GM23338 (cell line): ENCODE measurements at regions not wholly inside any gene's neighbourhood (a gene's known extent, or its start where the extent isn't known, plus 50 kb on each side); places are given as distances from the start of the nearest gene placed in this dataset.

ENCODE experiments used
- ATAC-seq: fragments of 200-7000 bp; cut with Tn5 transposase; 3 replicates; pipeline ENCODE4 v1.9.1; 2020
- DNase-seq: peaks from one replicate; pipeline ENCODE4 v3.0.0-alpha.2; 2015; ENCODE audit warnings: low spot score
- H2AFZ ChIP-seq: fragments of 200-600 bp; sonication (generic); 2 replicates; pipeline ENCODE4 v1.8.0; 2016; ENCODE audit warnings: antibody characterized with exemption, mild to moderate bottlenecking, moderate library complexity
- H3F3A ChIP-seq: fragments of 200-600 bp; sonication (generic); replicated peaks from 2 replicates; pipeline ENCODE4 v1.8.0; 2017; ENCODE audit warnings: antibody characterized with exemption, mixed run types, low read depth
- H3K27ac ChIP-seq: fragments of 200-600 bp; sonication (generic); 2 replicates; pipeline ENCODE4 v1.6.1; 2016; ENCODE audit warnings: low read depth
- H3K27me3 ChIP-seq: fragments of 200-600 bp; sonication (generic); 2 replicates; pipeline ENCODE4 v1.8.0; 2016; ENCODE audit warnings: mild to moderate bottlenecking, mixed run types, moderate library complexity; ENCODE audit not compliant: insufficient read depth
- H3K36me3 ChIP-seq: fragments of 200-600 bp; sonication (generic); 2 replicates; pipeline ENCODE4 v1.8.0; 2016; ENCODE audit warnings: mild to moderate bottlenecking; ENCODE audit not compliant: insufficient read depth
- H3K4me1 ChIP-seq: fragments of 200-600 bp; sonication (generic); 2 replicates; pipeline ENCODE4 v1.8.0; 2016; ENCODE audit warnings: mild to moderate bottlenecking, moderate library complexity; ENCODE audit not compliant: insufficient read depth
- H3K4me2 ChIP-seq: fragments of 200-600 bp; sonication (generic); 2 replicates; pipeline ENCODE4 v1.7.1; 2017; ENCODE audit warnings: mixed run types
- H3K4me3 ChIP-seq: fragments of 200-600 bp; sonication (generic); 2 replicates; pipeline ENCODE4 v1.6.1; 2016; ENCODE audit warnings: mixed run types
- H3K79me2 ChIP-seq: fragments of 200-600 bp; sonication (generic); replicated peaks from 2 replicates; pipeline ENCODE4 v1.8.0; 2017; ENCODE audit warnings: mild to moderate bottlenecking; ENCODE audit not compliant: insufficient read depth
- H3K9me2 ChIP-seq: fragments of 200-600 bp; sonication (generic); 2 replicates; pipeline ENCODE4 v1.8.0; 2017; ENCODE audit not compliant: insufficient read depth
- H4K20me1 ChIP-seq: fragments of 200-600 bp; sonication (generic); replicated peaks from 2 replicates; pipeline ENCODE4 v1.8.0; 2017; ENCODE audit warnings: mild to moderate bottlenecking; ENCODE audit not compliant: insufficient read depth
- H3K27ac Mint-ChIP-seq: 2 replicates; pipeline ENCODE4 v1.8.0; 2020; ENCODE audit warnings: inconsistent platforms, mild to moderate bottlenecking, moderate library complexity, mixed read lengths
- H3K27me3 Mint-ChIP-seq: 3 replicates; pipeline ENCODE4 v1.8.0; 2022; ENCODE audit warnings: low read depth, mild to moderate bottlenecking, moderate library complexity, mixed read lengths, inconsistent platforms; ENCODE audit not compliant: insufficient read depth, poor library complexity
- H3K36me3 Mint-ChIP-seq: 3 replicates; pipeline ENCODE4 v1.8.0; 2021; ENCODE audit warnings: low read depth, mild to moderate bottlenecking, inconsistent platforms, moderate library complexity, mixed read lengths
- H3K4me1 Mint-ChIP-seq: 3 replicates; pipeline ENCODE4 v1.8.0; 2020; ENCODE audit warnings: mild to moderate bottlenecking, inconsistent platforms, mixed read lengths
- H3K4me3 Mint-ChIP-seq: 3 replicates; pipeline ENCODE4 v1.8.0; 2021; ENCODE audit warnings: moderate library complexity, mild to moderate bottlenecking, inconsistent platforms, mixed read lengths
- H3K9me3 Mint-ChIP-seq: 3 replicates; pipeline ENCODE4 v1.8.0; 2020; ENCODE audit warnings: moderate library complexity, mild to moderate bottlenecking, inconsistent platforms, mixed read lengths
- CREB1 ChIP-seq: fragments of 250-450 bp; sonication (Bioruptor Pico); IDR thresholded peaks from 2 replicates; pipeline ENCODE4 v1.5.0; 2020; ENCODE audit warnings: low read depth, mild to moderate bottlenecking, moderate library complexity
- EZH2 ChIP-seq: fragments of 200-600 bp; sonication (generic); IDR thresholded peaks from one replicate; pipeline ENCODE4 v1.8.0; 2017; ENCODE audit warnings: antibody characterized with exemption, mild to moderate bottlenecking, low read depth; ENCODE audit not compliant: unreplicated experiment
- NANOG ChIP-seq: IDR thresholded peaks from 2 replicates; pipeline ENCODE4 v1.6.1; 2016; ENCODE audit warnings: antibody characterized with exemption, borderline replicate concordance
- STAT1 ChIP-seq: IDR thresholded peaks from one replicate; pipeline ENCODE4 v1.6.1; 2016; ENCODE audit warnings: antibody characterized with exemption; ENCODE audit not compliant: unreplicated experiment
- TF ChIP-seq, protein P1 (sequence below), 2 experiments: fragments of 200-600 bp in 1 of 2; sonication (generic) in 1 of 2; conservative IDR thresholded peaks; 2 replicates each; pipeline versions ENCODE4 v1.5.1 to v1.6.1; 2016 to 2017; ENCODE audit warnings: antibody characterized with exemption in 2 of 2, low read depth in 2 of 2, mild to moderate bottlenecking in 2 of 2, moderate library complexity in 1 of 2
- TF ChIP-seq, protein P2 (sequence below): fragments of 250-450 bp; sonication (Bioruptor Pico); IDR thresholded peaks from 2 replicates; pipeline ENCODE4 v1.5.0; 2020; ENCODE audit warnings: mild to moderate bottlenecking, moderate library complexity

DNA sequence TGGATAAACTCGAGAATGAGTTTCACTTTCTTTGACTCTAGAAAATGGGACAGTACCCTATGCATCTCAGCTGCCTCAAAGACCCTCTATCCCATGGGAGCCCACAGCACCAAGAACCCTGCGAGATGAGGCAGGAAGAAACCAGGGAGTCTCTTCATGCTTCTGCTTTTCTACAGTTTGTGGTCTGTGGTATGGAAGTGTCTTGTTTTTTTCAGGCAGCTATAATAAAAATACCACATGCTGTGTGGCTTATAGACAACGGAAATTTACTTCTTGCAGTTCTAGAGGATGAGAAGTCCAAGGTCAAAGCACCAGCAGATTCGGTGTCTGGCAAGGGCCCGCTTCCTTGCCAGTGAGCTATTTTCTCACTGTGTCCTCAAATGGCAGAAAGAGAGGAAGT, 257.9 kb downstream of the SUCLG1 start:
- ATAC-seq = no peak
- Histone ChIP-seq H3K4me1 (peaks cover 7% of the 10 kb centered on the region), H4K20me1 (no peaks in the 10 kb centered on the region), H3K27ac (no peak overlapping the region), H3K27me3 (no peaks in the 10 kb centered on the region), H3K4me3 (no peak overlapping the region), H2AFZ (no peak overlapping the region), H3K36me3 (no peaks in the 10 kb centered on the region), H3F3A (no peaks in the 10 kb centered on the region), H3K4me2 (no peak overlapping the region), H3K79me2 (no peaks in the 10 kb centered on the region), H3K9me2 (no peaks in the 10 kb centered on the region; the same call in 1 of the 2 replicates)
- H3K9me3 Mint-ChIP-seq = peaks cover 4% of the 10 kb centered on the region; the same call in 1 of the 3 replicates
- H3K4me3 Mint-ChIP-seq = no peak overlapping the region
- DNase-seq = no peak
- H3K4me1 Mint-ChIP-seq = no peaks in the 10 kb centered on the region; the same call in 1 of the 3 replicates
- H3K36me3 Mint-ChIP-seq = no peaks in the 10 kb centered on the region
- H3K27ac Mint-ChIP-seq = no peak overlapping the region
- peaks cover 2% of the 10 kb centered on the region for H3K27me3 Mint-ChIP-seq
- TF ChIP-seq NANOG = no peak
- no peak for TF ChIP-seq EZH2

DNA sequence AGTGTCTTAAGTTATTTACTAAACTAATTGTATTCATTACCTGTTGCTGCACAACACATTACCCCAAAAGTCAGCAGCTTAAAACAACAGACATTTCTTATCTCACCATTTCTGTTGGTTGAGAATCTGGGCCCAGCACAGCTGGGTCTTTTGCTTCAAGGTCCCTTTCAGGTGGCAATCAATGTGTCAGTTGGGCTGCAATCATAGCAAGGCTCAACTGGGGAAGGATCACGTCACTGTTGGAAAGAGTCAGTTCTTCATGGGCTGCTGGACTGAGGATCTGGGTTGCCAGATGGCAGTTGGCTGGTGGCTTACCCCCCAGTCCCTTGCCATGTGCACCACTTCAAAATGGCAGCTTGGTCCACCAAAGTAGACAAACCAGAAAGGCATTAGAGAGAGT, 261.2 kb downstream of the SUCLG1 start:
- Mint-ChIP-seq H3K27ac (no peak overlapping the region; the same call in 1 of the 2 replicates), H3K4me3 (no peak overlapping the region), H3K4me1 (no peaks in the 10 kb centered on the region), H3K9me3 (peaks cover 4% of the 10 kb centered on the region; the same call in 1 of the 3 replicates), H3K27me3 (peaks cover 2% of the 10 kb centered on the region), H3K36me3 (no peaks in the 10 kb centered on the region)
- DNase-seq (no peak), ATAC-seq (no peak)
- Histone ChIP-seq H3K4me2 (no peak overlapping the region), H3F3A (no peaks in the 10 kb centered on the region), H3K9me2 (no peaks in the 10 kb centered on the region; the same call in 1 of the 2 replicates), H3K4me1 (no peaks in the 10 kb centered on the region), H4K20me1 (no peaks in the 10 kb centered on the region), H3K36me3 (no peaks in the 10 kb centered on the region), H3K27ac (no peak overlapping the region), H3K4me3 (no peak overlapping the region), H3K27me3 (no peaks in the 10 kb centered on the region), H3K79me2 (no peaks in the 10 kb centered on the region), H2AFZ (peak overlapping the region; percentile 59; the same call in 1 of the 2 replicates)
- TF ChIP-seq, protein P1, sequence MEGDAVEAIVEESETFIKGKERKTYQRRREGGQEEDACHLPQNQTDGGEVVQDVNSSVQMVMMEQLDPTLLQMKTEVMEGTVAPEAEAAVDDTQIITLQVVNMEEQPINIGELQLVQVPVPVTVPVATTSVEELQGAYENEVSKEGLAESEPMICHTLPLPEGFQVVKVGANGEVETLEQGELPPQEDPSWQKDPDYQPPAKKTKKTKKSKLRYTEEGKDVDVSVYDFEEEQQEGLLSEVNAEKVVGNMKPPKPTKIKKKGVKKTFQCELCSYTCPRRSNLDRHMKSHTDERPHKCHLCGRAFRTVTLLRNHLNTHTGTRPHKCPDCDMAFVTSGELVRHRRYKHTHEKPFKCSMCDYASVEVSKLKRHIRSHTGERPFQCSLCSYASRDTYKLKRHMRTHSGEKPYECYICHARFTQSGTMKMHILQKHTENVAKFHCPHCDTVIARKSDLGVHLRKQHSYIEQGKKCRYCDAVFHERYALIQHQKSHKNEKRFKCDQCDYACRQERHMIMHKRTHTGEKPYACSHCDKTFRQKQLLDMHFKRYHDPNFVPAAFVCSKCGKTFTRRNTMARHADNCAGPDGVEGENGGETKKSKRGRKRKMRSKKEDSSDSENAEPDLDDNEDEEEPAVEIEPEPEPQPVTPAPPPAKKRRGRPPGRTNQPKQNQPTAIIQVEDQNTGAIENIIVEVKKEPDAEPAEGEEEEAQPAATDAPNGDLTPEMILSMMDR (conservative IDR thresholded peaks at IDR 0.05; ENCODE audit: low read depth in 2 of 2) = no peak
- TF ChIP-seq STAT1 (no peak), CREB1 (CRISPR knock-in tag) (no peak)
- TF ChIP-seq, protein P2, sequence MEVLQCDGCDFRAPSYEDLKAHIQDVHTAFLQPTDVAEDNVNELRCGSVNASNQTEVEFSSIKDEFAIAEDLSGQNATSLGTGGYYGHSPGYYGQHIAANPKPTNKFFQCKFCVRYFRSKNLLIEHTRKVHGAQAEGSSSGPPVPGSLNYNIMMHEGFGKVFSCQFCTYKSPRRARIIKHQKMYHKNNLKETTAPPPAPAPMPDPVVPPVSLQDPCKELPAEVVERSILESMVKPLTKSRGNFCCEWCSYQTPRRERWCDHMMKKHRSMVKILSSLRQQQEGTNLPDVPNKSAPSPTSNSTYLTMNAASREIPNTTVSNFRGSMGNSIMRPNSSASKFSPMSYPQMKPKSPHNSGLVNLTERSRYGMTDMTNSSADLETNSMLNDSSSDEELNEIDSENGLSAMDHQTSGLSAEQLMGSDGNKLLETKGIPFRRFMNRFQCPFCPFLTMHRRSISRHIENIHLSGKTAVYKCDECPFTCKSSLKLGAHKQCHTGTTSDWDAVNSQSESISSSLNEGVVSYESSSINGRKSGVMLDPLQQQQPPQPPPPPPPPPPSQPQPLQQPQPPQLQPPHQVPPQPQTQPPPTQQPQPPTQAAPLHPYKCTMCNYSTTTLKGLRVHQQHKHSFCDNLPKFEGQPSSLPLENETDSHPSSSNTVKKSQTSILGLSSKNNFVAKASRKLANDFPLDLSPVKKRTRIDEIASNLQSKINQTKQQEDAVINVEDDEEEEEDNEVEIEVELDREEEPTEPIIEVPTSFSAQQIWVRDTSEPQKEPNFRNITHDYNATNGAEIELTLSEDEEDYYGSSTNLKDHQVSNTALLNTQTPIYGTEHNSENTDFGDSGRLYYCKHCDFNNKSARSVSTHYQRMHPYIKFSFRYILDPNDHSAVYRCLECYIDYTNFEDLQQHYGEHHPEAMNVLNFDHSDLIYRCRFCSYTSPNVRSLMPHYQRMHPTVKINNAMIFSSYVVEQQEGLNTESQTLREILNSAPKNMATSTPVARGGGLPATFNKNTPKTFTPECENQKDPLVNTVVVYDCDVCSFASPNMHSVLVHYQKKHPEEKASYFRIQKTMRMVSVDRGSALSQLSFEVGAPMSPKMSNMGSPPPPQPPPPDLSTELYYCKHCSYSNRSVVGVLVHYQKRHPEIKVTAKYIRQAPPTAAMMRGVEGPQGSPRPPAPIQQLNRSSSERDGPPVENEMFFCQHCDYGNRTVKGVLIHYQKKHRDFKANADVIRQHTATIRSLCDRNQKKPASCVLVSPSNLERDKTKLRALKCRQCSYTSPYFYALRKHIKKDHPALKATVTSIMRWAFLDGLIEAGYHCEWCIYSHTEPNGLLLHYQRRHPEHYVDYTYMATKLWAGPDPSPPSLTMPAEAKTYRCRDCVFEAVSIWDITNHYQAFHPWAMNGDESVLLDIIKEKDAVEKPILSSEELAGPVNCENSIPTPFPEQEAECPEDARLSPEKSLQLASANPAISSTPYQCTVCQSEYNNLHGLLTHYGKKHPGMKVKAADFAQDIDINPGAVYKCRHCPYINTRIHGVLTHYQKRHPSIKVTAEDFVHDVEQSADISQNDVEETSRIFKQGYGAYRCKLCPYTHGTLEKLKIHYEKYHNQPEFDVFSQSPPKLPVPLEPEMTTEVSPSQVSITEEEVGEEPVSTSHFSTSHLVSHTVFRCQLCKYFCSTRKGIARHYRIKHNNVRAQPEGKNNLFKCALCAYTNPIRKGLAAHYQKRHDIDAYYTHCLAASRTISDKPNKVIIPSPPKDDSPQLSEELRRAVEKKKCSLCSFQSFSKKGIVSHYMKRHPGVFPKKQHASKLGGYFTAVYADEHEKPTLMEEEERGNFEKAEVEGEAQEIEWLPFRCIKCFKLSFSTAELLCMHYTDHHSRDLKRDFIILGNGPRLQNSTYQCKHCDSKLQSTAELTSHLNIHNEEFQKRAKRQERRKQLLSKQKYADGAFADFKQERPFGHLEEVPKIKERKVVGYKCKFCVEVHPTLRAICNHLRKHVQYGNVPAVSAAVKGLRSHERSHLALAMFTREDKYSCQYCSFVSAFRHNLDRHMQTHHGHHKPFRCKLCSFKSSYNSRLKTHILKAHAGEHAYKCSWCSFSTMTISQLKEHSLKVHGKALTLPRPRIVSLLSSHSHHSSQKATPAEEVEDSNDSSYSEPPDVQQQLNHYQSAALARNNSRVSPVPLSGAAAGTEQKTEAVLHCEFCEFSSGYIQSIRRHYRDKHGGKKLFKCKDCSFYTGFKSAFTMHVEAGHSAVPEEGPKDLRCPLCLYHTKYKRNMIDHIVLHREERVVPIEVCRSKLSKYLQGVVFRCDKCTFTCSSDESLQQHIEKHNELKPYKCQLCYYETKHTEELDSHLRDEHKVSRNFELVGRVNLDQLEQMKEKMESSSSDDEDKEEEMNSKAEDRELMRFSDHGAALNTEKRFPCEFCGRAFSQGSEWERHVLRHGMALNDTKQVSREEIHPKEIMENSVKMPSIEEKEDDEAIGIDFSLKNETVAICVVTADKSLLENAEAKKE (CRISPR knock-in tag) = no peak
